Testis (tissue), 2 donors: ENCODE measurements at regions not wholly inside any gene's neighbourhood (a gene's known extent, or its start where the extent isn't known, plus 50 kb on each side); places are given as distances from the start of the nearest gene placed in this dataset.

Experiments
- DNase-seq: peaks from one replicate; pipeline ENCODE4 v3.0.0-alpha.2; 2019
- H3K27ac ChIP-seq, 2 donors: fragments of 200-600 bp; sonication (generic); one replicate each; pipeline ENCODE4 v1.5.1; 2019
- H3K27me3 ChIP-seq: fragments of 200-600 bp; sonication (generic); one replicate; pipeline ENCODE4 v1.5.1; 2019
- H3K36me3 ChIP-seq: fragments of 200-600 bp; sonication (generic); one replicate; pipeline ENCODE4 v1.5.1; 2017; ENCODE audit warnings: low read depth; ENCODE audit errors: missing control alignments
- H3K4me1 ChIP-seq: fragments of 200-600 bp; sonication (generic); one replicate; pipeline ENCODE4 v1.5.1; 2019
- H3K4me3 ChIP-seq, 2 donors: fragments of 200-600 bp; sonication (generic); one replicate each; pipeline ENCODE4 v1.5.1; 2017 to 2019
- H3K9me3 ChIP-seq: fragments of 200-600 bp; sonication (generic); one replicate; pipeline ENCODE4 v1.5.1; 2017
- CTCF ChIP-seq, 3 experiments: fragments of 450-650 bp in 2 of 3; fragments of 200-600 bp in 1 of 3; sonication (generic) in 1 of 3; IDR thresholded peaks; one replicate each; pipeline ENCODE4 v1.5.1; 2016 to 2019; ENCODE audit warnings: antibody characterized with exemption in 3 of 3, mild to moderate bottlenecking in 2 of 3, moderate library complexity in 1 of 3
- POLR2A ChIP-seq: fragments of 450-650 bp; IDR thresholded peaks from one replicate; pipeline ENCODE4 v1.6.1; 2017; ENCODE audit warnings: antibody characterized with exemption, mild to moderate bottlenecking, moderate library complexity
- WGBS, 2 donors: methylation state at CpG; one replicate each; pipeline ENCODE4 v1.1.5; 2018; 5-methylcytosine and 5-hydroxymethylcytosine counted together
- intact Hi-C: fragments of 100-400 bp; cut with DNase I; formaldehyde crosslinking; loops from one replicate; pipeline ENCODE4 v1.15.1; 2023; ENCODE audit warnings: low total_unique reads

- H3K36me3 ChIP-seq = no peaks in the 10 kb centered on the region
- DNase-seq = no peak
- H3K27ac ChIP-seq = no peak overlapping the region
- no peak overlapping the region for H3K4me3 ChIP-seq
- no peaks in the 10 kb centered on the region for H3K27me3 ChIP-seq
- 92 to 94% methylated on average over 6 of the region's 6 CpGs for WGBS, 2 donors
- intact Hi-C loops = no loop called here
- no peaks in the 10 kb centered on the region for H3K4me1 ChIP-seq
- TF ChIP-seq POLR2A (no peak), CTCF (IDR thresholded peaks at IDR 0.05) (no peak)
- no peaks in the 10 kb centered on the region for H3K9me3 ChIP-seq
Observed at GRCh38 chr5:1699394-1699793, 100.2 kb downstream of the MRPL36 start.

- intact Hi-C loops = no loop called here
- no peaks in the 10 kb centered on the region for H3K4me1 ChIP-seq
- 86 to 90% methylated on average over 12 of the region's 12 CpGs for WGBS, 2 donors
- H3K9me3 ChIP-seq = no peaks in the 10 kb centered on the region
- H3K27me3 ChIP-seq = no peaks in the 10 kb centered on the region
- no peak overlapping the region for H3K27ac ChIP-seq
- H3K36me3 ChIP-seq = no peaks in the 10 kb centered on the region
- TF ChIP-seq POLR2A = no peak
- TF ChIP-seq CTCF (IDR thresholded peaks at IDR 0.05) = no peak
- DNase-seq = no peak
- H3K4me3 ChIP-seq = no peak overlapping the region
Observed at GRCh38 chr5:1698589-1699316, 100.9 kb downstream of the MRPL36 start.

GRCh38 chr5:1692381-1692780 lies 107.3 kb downstream of the MRPL36 start:
- no peak for DNase-seq
- WGBS, 2 donors = 44 to 56% methylated on average over 2 of the region's 2 CpGs
- Histone ChIP-seq H3K36me3 (no peaks in the 10 kb centered on the region), H3K27ac (no peak overlapping the region), H3K9me3 (no peaks in the 10 kb centered on the region), H3K4me3 (no peak overlapping the region), H3K4me1 (no peaks in the 10 kb centered on the region), H3K27me3 (no peaks in the 10 kb centered on the region)
- intact Hi-C loops = no loop called here
- TF ChIP-seq POLR2A (no peak), CTCF (IDR thresholded peaks at IDR 0.05) (no peak)

GRCh38 chr5:1687301-1687970 lies 112.2 kb downstream of the MRPL36 start:
- no peak for DNase-seq
- no peaks in the 10 kb centered on the region for H3K4me1 ChIP-seq
- intact Hi-C loops = no loop called here
- H3K4me3 ChIP-seq = no peak overlapping the region
- no peaks in the 10 kb centered on the region for H3K27me3 ChIP-seq
- no peaks in the 10 kb centered on the region for H3K36me3 ChIP-seq
- 80 to 94% methylated on average over 12 to 13 of the region's 13 CpGs for WGBS, 2 donors
- no peak overlapping the region for H3K27ac ChIP-seq
- H3K9me3 ChIP-seq = no peaks in the 10 kb centered on the region
- TF ChIP-seq CTCF (IDR thresholded peaks at IDR 0.05) (no peak), POLR2A (no peak)
